ENCODE measurements at regions not wholly inside any gene's neighbourhood (a gene's known extent, or its start where the extent isn't known, plus 50 kb on each side); places are given as distances from the start of the nearest gene placed in this dataset.
"Not testable (repeated sequence)": the region's sequence is repeated elsewhere in the genome, so short reads cannot be mapped to it uniquely, and the experiment has no call there.

- TF ChIP-seq CTCF (IDR thresholded peaks at IDR 0.05; ENCODE audit: insufficient read depth, low read depth, low read length): no peak
- DNase-seq (ENCODE audit: low read depth): no peak
- no peaks in the 10 kb centered on the region for H3K36me3 ChIP-seq (ENCODE audit: control insufficient read depth, insufficient read depth, low read length)
- POLR2A ChIA-PET: no interaction called here
- CTCF ChIA-PET: interaction anchor here (1.1 to 1.5 kb wide), 2 partner anchors 85 to 136 kb away, joined by 3 to 4 read pairs; no protein-coding TSS in a partner anchor
- no peak overlapping the region for H3K4me3 ChIP-seq (ENCODE audit: low read depth, low read length)
- H3K27me3 ChIP-seq (ENCODE audit: control insufficient read depth, insufficient read depth, low read length): no peaks in the 10 kb centered on the region
These were observed 133.1 kb downstream of the MACIR start for GRCh38 chr5:103391659-103392058.

- no peak overlapping the region for H3K4me3 ChIP-seq (ENCODE audit: low read depth, low read length)
- no peak for TF ChIP-seq CTCF (IDR thresholded peaks at IDR 0.05; ENCODE audit: insufficient read depth, low read depth, low read length)
- CTCF ChIA-PET: interaction anchor here (0.7 to 1.1 kb wide), 3 partner anchors 18 to 131 kb away, joined by 3 to 4 read pairs (median 3); partner anchors contain the start of gene MACIR
- H3K27me3 ChIP-seq (ENCODE audit: control insufficient read depth, insufficient read depth, low read length): no peaks in the 10 kb centered on the region
- no peaks in the 10 kb centered on the region for H3K36me3 ChIP-seq (ENCODE audit: control insufficient read depth, insufficient read depth, low read length)
- POLR2A ChIA-PET: no interaction called here
- no peak for DNase-seq (ENCODE audit: low read depth)
These were observed 131.3 kb downstream of the MACIR start for GRCh38 chr5:103389846-103390245.

- ChIA-PET POLR2A (no interaction called here), CTCF (interaction anchor here (0.7 to 1.1 kb wide), 3 partner anchors 18 to 131 kb away, joined by 3 to 4 read pairs (median 3); partner anchors contain the start of gene MACIR)
- DNase-seq (ENCODE audit: low read depth): no peak
- no peaks in the 10 kb centered on the region for H3K27me3 ChIP-seq (ENCODE audit: control insufficient read depth, insufficient read depth, low read length)
- no peak for TF ChIP-seq CTCF (IDR thresholded peaks at IDR 0.05; ENCODE audit: insufficient read depth, low read depth, low read length)
- H3K36me3 ChIP-seq (ENCODE audit: control insufficient read depth, insufficient read depth, low read length): no peaks in the 10 kb centered on the region
- H3K4me3 ChIP-seq (ENCODE audit: low read depth, low read length): no peak overlapping the region
These were observed 130.8 kb downstream of the MACIR start for GRCh38 chr5:103389357-103389756.

- Histone ChIP-seq H3K36me3 (ENCODE audit: control insufficient read depth, insufficient read depth, low read length) (no peaks in the 10 kb centered on the region), H3K4me3 (ENCODE audit: low read depth, low read length) (no peak overlapping the region), H3K27me3 (ENCODE audit: control insufficient read depth, insufficient read depth, low read length) (no peaks in the 10 kb centered on the region)
- ChIA-PET CTCF (no interaction called here), POLR2A (no interaction called here)
- TF ChIP-seq CTCF (IDR thresholded peaks at IDR 0.05; ENCODE audit: insufficient read depth, low read depth, low read length): no peak
- DNase-seq (ENCODE audit: low read depth): no peak
These were observed 127.2 kb downstream of the MACIR start for GRCh38 chr5:103385722-103386121.

GRCh38 chr5:103377638-103378037, 119.1 kb downstream of the MACIR start:
- DNase-seq (ENCODE audit: low read depth); POLR2A ChIA-PET; H3K4me3 ChIP-seq (ENCODE audit: low read depth, low read length); H3K36me3 ChIP-seq (ENCODE audit: control insufficient read depth, insufficient read depth, low read length); CTCF ChIA-PET; H3K27me3 ChIP-seq (ENCODE audit: control insufficient read depth, insufficient read depth, low read length): not testable (repeated sequence)

- CTCF ChIA-PET: interaction anchor here (1.1 to 1.2 kb wide), 2 partner anchors 10 to 99 kb away, joined by 3 read pairs; no protein-coding TSS in a partner anchor
These were observed 117.5 kb downstream of the MACIR start for GRCh38 chr5:103375863-103376591.

More at GRCh38 chr5:103375863-103376591, 117.5 kb downstream of the MACIR start:
- no peak for TF ChIP-seq CTCF (IDR thresholded peaks at IDR 0.05; ENCODE audit: insufficient read depth, low read depth, low read length)
- no peak for DNase-seq (ENCODE audit: low read depth)
- no peaks in the 10 kb centered on the region for H3K36me3 ChIP-seq (ENCODE audit: control insufficient read depth, insufficient read depth, low read length)
- no peak overlapping the region for H3K4me3 ChIP-seq (ENCODE audit: low read depth, low read length)
- POLR2A ChIA-PET: no interaction called here
- no peaks in the 10 kb centered on the region for H3K27me3 ChIP-seq (ENCODE audit: control insufficient read depth, insufficient read depth, low read length)

Measured in BJ (cell line).